ENCODE measurements at regions not wholly inside any gene's neighbourhood (a gene's known extent, or its start where the extent isn't known, plus 50 kb on each side); places are given as distances from the start of the nearest gene placed in this dataset.

DNA sequence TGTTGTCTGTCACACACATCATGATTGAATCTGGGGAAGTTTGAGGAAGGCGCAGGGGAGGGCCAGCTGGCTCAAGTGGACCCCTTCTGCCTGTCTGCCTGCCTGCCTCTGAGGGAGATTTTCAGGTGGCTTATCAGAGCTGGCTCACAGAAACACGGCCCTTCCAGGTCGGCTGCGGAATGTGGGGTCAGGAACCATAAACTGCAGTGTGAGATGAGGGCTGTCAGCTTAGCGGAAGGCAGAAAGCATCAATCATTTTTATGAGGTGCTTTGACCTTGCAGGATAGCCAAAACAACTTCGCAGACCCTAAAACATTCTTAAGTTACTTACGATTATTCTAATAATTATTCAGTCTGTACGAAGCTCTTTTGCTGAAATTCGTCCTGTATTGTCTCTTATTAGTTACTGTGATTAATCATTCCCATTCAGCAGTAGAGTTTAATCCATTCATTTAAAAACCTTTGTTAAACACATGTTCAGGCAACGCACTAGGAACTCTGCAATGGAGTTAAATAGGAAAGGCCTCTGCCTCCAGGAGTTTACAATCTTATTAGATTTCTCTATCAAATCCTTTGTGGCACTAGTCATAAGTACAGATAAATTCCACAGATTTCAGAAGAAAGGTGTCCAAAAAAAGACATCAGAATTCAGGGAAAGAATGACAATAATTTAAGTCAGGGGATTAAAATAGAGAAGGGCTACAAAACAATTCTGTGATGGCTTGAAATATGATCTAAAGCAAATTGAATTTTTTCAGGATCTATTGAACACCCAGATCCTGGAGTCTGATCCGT lies 371.6 kb downstream of the HRH4 start:
- no peak for DNase-seq (ENCODE audit: low spot score)

DNA sequence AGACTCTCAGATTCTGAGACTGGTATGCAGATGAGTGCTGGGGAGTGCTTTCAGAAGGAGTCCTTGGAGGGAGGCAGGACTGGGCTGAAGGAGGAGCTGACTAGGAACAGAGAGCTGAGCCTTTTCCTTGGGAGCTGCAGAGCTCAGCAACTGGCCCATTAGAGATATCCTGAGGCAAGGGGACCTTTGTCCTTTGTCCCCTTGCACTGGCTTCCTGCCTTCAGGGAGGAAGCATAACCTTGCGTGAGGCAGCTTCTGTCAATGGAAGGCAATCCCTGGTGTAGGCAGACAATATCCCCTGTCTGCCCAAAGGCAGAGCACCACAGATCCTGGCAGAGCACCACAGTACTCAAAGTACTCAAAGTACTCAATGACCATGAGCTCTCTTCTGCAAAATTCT lies 375.3 kb downstream of the HRH4 start:
- DNase-seq (ENCODE audit: low spot score) = no peak

DNA sequence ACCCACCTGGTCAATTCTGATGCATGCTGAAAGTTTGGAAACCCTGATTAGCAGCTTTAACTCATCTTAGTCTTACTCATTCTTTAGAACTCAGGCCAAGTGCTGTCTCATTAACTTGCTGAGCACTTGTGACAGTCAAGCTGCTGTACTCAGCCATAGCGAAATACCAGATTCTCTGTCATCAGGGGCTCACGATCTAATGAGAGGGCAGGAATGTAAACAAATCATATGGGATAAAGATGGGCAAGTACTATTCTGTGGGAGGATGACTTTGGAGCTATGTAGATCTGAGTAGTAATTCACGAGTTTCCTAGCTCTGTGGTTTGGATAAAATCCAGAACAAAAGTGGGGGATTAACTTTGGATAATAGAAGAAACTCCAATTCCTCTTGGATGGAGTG lies 376.6 kb downstream of the HRH4 start:
- DNase-seq (ENCODE audit: low spot score) = no peak

DNA sequence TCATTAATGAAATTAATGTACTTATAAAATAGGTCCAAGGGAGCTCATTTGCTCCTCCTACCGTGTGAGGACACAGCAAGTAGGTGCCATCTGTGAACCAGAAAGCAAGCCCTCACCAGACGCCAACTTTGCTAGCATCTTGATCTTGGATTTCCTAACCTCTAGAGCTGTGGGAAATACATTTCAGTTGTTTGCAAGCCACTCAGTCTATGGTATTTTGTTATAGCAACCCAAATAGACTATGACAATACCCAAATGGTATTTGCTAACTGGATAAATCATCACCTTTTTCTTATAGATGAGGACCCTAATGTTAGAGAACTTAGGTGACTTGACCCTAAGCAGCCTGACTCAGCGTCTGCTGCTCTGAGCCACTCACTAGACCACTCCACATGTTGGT lies 379.6 kb downstream of the HRH4 start:
- no peak for DNase-seq (ENCODE audit: low spot score)

DNA sequence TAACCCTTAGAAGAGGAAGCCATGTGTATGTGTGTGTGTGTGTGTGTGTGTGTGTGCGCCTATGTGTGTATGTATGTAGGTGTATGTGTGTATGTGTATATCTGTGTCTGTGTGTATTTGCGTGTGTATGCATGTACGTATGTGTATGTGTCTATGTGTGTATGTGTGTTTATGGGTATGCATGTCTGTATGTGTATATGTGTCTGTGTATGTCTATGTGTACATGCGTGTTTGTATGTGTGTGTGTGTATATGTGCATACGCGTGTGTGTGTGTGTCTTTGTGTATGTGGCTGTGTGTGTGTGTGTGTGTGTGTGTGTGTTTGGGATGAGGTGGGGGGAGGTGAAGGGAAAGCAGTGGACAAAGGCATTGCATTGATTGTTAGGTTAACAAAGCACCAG lies 380.2 kb downstream of the HRH4 start:
- no peak for DNase-seq (ENCODE audit: low spot score)

DNA sequence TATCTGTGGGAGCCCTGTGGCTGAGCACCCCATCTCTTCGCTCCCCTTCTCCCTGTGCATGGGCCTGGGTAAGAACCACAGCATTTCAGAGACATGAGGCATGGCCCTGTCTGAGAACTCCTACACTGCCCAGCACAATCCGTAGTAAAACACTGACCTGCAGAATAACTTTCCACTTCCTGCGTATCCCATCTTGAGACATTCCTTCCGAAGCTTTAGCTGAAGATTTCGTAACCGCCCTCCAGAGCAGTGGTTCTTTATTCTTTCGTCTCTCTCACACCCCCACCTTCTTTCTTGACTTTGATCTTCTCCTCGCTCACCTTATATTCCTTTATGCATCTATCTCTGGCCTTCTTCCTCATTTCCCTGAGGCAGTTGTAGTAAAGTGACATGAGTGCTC lies 381.1 kb downstream of the HRH4 start:
- DNase-seq (ENCODE audit: low spot score) = no peak

DNA sequence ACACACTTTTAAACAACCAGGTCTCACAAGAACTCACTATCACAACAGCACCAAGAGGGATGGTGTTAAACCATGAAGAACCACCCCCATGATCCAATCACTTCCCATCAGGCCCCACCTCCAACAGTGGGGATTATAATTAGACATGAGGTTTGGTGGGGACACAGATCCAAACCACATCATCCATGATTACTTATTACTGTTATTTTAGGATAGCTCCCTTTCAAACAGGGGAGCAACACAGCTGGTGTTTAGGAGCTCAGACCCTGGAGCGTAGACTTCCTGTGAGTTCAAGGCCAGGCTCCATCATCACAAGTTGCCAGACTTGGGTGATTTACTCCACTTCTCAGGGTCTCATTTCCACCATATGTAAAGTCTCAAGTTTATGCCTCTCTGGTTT lies 382.7 kb downstream of the HRH4 start:
- DNase-seq (ENCODE audit: low spot score) = no peak

DNA sequence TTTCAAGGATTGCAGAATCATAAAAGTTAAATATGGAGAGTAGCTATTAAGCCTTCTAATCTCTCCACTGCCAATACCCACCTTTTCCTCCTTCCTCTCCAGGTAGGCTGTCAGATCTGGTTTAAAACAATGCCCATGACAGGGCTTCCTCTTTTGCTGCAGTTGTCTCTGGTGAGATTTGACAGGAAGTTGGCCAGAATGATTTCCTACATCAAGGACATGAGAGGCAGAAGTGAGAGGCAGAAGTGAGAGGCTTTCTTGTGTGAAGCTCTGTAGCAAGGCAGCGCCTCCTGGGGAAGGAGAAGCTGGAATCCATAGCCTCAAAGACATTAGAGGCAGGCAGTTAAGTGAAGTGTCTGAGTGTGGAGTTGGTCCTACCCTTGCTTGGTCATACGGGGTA lies 385.7 kb downstream of the HRH4 start:
- no peak for DNase-seq (ENCODE audit: low spot score)

DNA sequence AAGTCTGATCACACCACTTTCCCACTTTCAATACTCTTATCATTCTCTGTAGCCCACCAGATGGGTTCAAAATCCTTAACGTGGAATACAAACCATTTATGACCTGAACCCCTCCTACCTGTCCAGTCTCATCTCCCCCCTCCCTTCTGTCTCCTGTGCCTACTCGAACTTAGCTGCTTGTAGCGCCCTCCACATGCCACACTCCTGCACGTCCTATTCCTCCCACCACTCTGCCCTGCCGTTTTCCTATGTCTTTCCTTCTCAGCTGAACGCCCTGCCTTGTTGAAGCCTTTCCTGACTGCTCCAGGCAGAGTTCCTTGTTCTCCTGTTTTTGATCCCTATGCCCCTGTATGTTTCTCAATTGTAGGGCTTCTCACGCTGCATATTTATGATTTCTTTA lies 390.1 kb downstream of the HRH4 start:
- no peak for DNase-seq (ENCODE audit: low spot score)

DNA sequence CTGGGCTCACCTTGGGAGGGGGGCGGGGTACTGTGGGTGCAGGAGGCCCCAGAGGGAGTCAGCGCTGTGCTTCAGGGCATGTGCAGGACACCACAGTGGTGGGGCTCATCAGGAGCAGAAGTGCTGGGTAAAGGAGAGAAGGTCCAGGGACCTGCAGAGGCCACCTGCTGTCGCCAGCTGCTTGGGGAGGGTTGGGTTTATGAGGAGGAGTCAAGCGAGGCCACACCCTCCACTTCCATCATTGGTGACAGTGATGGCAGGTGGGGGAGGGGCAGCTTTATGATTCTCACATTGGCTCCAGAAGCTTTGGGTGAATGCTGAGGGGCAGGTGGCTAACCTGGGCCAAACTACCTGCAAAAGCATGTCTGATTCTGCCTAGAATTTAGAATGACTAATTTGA lies 392.6 kb downstream of the HRH4 start:
- no peak for DNase-seq (ENCODE audit: low spot score)

DNA sequence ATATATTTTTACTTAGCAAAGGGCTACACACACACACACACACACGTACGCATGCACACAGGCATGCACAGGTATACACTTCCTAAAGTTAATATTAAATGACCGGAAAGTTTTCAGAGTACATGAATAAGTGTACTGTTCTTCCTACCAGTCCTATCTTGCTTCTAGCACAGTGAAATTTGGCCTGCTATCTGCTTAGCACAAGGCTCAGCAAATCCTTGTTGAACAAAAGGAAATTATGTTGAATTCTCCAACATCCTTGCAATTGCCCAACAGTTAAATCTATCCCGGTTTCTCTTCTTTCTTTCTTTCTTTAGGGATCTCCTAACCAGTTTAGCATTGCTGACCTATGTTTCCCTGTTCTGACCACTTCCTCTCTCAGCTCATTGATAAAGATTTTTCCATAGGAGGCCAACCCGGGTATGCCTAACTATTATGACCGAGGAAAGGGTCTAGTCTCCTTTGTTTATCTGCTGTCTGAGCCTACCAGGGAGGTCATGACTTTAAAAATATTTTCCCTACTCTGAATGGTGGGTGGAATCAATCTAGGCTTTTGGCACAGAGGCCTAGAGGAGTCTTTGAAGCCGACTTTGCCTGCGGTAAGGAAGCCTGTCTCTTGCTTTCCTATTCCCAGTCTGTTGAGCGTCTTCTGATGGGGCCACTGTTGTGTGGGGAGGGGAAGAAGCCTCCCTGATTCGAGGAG lies 400.7 kb downstream of the HRH4 start:
- no peak for DNase-seq (ENCODE audit: low spot score)

DNA sequence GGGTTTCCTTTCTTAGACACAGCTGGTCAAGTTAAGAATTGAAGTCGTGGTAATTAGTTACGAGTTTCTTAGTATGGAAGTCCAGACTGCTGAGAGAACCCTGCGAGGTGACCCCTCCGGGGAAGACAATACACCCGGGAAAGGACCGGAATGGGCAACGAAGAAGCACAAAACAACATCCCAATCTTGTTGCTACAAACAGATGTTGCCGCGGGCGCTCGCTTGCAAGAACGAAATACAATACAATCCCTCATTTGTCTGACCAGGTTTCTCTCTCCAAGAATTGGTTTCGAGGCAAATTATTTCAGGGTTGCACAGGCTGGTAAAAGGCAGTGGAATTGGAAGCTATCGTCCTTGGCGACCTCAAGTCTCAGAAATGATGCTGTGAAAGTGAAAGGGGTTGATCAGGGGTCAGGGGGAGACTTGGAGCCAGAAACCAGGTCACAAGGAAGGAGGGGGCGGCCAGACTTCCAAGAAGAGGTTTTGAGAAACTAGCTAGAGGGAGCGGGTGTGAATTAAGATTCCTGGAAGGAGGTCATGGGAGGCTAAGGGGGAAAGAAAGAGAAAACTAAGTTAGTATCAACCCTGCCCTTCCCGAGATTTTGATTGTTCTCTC lies 401.9 kb downstream of the HRH4 start:
- DNase-seq (ENCODE audit: low spot score) = no peak

DNA sequence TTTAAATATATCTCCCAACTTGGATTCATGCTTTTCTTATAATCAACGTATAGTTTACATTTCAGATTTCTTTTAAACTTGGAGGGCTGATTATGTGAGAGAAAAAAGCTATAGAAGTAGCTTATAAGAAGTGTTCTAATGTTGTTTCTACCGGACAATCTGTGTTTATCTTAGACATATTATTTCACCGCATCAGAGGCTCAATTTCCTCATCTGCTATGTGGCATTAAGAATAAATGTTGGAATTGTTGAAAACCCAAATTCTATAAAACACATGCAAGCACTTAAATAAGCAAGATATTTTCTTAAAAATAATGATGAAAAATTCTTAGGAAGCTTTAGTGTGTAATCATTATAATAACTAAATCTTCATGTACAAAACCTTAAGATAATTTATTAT lies 407.9 kb downstream of the HRH4 start:
- DNase-seq (ENCODE audit: low spot score) = no peak

DNA sequence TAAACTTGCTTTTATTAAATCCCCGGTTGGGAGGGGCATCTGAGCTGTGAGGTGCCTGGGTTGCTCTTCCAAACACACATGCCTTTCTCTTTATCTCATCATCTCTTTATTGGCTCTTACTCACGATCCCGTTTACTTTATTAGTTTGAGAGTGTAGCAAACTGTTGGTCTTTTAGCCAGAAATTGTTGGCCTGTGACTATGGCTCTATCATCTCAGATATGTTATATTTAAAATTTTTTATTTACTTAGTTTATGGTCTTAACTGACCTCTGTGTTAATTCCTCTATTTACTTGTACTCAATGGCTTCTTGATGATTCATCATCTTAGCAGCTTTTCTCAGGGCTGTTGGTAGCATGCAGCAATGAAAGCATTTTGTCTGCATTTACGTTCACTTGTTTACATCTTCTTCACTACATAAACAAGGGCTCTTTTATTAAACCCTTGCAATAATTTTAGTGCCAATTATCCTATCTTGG lies 408.4 kb downstream of the HRH4 start:
- DNase-seq (ENCODE audit: low spot score) = no peak

DNA sequence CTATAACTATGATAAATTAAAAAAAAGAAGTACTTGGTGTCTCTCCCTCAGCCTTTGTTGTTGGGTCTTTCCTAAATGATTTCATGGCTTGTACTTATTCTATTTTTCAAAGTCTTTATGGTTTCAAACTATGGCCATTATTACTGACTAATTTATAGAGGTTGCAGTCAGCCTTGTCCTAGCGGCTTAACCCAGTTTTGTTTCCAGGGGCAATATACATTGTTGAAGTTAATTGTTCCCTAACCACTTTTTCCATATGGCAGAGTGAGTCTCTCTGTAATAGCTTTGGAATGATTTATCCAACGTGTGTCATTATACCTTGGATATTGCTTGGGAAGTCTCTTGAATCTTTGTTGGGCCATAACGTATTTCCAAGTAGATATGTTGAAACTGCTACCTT lies 408.8 kb downstream of the HRH4 start:
- no peak for DNase-seq (ENCODE audit: low spot score)

DNA sequence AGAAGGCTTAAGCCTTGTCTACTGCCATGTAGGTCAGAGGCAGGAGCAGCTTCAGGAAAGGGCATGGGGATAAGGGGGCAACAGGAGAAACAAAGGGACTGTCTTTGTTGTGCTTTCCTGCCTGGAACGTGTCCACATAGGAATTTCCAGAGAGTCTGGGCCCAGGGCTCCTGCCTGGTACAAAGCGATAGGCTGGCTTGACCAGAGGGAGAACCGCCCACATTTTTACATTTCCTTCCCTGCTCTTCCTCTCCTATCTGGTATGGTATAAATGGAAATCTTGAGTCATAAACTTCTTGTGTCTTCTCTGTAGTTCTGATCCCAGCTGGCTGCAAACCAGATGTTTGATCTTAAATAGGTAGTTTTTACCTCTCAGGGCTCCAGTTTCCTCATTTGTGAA lies 414.8 kb downstream of the HRH4 start:
- DNase-seq (ENCODE audit: low spot score) = no peak

DNA sequence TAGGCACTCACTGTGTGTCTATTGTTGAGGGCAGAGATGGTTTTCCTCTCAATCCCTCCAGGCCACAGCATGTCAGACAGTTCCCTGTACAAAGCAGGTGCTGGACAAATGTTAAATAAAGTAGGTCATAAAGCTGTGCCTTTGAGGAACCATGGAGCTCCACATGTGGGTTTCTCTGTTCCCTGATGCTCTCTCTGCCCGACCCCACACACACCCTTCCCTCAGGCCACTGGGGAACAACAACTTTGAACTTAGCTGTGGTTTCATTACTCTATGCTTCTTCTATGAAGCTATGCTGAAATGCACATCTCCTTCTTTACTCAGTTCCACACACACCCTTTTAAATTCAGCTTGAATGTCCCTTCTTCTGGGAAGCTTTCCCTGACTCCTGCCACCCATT lies 415.3 kb downstream of the HRH4 start:
- DNase-seq (ENCODE audit: low spot score) = no peak

DNA sequence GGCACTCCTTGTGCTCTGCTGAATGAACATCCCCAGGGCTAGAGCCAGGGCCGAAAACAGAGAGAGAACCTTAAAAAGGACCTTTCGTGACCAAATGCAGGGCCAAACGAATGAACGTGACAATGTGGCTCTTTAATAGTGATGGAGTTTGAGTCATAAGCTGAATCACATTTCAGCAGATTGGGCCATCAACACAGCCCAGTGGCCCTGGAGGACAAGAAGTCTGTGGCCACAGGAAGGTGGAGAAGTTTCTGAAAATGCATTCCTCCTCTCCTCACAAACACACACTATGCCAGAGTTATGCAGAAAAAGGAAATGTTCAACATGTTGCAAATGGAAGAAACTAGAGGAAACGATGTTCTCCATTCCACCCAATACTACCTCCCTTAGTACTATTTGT lies 415.8 kb downstream of the HRH4 start:
- DNase-seq (ENCODE audit: low spot score) = no peak

DNA sequence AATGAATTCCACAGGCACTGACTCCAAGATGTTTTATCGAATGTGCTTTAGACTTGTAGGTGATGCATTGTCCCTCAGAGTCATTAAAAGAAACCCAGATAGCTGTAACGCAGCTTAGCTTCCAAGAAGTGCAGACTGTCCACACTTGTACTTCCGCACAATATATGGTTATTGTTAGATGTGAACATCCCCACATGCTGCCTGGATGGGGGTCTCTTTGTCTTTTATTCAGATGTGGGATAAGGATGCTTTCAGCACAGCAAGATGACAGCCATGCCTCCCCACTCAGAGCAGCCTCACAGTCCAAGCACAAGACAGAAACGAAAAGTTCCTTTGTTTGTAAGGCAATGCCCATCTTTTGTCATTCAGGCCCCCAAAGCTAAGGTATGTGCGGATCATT lies 416.6 kb downstream of the HRH4 start:
- DNase-seq (ENCODE audit: low spot score) = no peak

DNA sequence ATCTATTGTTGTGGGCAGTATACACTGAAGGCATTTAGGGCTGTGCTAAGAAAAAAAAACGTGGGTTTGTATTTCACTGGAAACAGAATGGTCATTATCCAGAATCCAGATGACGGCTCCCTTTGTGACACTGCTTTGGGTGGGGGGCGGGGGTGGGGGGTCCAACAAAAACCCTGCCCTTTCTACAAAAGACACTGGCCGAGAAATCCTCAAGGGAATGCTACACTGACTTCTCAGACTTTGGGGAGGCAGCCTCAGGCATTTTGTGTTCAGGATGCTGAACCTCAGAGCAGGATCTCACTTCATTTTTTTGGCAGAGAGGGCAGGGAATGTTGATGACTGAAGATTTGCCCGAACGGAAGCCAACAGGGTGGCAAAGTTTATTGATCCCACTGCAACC lies 417.1 kb downstream of the HRH4 start:
- no peak for DNase-seq (ENCODE audit: low spot score)

DNA sequence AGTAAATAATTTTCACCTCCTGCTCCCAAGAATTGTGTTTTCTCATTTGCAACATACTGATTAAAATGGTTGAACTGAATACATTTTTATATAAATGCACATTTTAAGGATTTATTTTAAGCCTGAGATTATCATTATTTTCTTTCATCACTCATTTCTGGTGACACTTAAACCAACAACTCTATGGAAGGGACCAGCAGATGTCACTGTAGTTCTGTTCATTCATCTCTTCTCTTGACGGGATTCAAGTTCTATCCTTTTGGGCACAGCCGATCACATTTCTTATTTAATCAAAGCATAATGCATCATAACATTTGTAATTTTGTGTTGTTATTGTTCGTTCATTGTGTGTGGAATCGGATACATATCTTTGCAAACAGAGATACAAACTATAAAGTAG lies 417.9 kb downstream of the HRH4 start:
- DNase-seq (ENCODE audit: low spot score) = no peak

DNA sequence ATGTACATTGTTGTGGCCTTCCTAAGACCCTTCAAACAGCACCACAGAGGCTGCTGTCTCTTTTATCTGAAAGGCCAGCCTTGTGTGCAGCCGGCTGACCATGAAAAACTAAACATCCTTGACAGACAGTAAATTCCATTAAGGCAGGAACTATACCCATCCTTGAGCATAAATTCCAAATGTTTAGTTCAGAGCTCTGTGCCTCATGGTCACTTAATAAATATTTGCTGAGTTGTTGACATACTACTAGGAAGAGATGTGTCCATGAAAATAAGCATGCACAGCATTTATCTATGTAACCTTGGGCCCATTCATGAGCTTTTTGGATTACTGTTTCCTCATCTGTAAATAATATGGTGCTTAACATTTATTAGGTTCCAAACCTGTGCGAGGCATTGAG lies 424.8 kb downstream of the HRH4 start:
- no peak for DNase-seq (ENCODE audit: low spot score)

DNA sequence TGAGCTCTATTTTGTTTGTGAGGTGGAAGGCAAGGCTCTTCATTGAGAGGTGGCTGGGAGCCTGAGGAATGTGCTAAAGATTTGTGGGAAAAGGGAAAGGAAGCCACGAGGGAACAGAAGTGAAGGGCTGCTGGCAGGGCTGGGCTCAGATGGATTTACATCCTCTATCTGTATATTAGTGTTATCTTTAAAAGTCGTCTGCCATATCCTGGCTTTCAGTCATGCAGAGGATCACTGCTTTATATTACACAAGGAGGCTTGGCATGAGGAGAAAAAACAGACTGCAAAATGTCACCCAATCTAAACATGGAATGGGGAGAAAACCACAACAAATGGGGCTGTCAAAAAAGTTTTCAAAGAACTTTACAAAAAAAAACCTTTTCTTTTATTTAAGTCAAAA lies 434.4 kb downstream of the HRH4 start:
- no peak for DNase-seq (ENCODE audit: low spot score)
